Naive thymus-derived CD8-positive, alpha-beta T cell (primary cell): ENCODE measurements at regions not wholly inside any gene's neighbourhood (a gene's known extent, or its start where the extent isn't known, plus 50 kb on each side); places are given as distances from the start of the nearest gene placed in this dataset.
A peak's percentile ranks its signal among the peaks of the same experiment; 100 is the strongest.
"Not testable (repeated sequence)": the region's sequence is repeated elsewhere in the genome, so short reads cannot be mapped to it uniquely, and the experiment has no call there.

Source experiments
- ATAC-seq, 2 donors: fragments of 150-1000 bp; cut with Tn5 transposase in 1 of 2; sonication (Bioruptor Pico), chemical (Tn5 transposase) in 1 of 2; 1 replicate in 1 of 2; 2 replicates in 1 of 2; pipeline ENCODE4 v1.10.0; 2021; ENCODE audit warnings: mild to moderate bottlenecking in 2 of 2, moderate library complexity in 2 of 2
- POLR2A ChIA-PET: fragments of 350-600 bp; sonication (Branson Sonifier 250); formaldehyde crosslinking; loops from one replicate; lab custom pipeline; 2021; ENCODE audit warnings: antibody characterized with exemption; lab: Charles Lee
- DNase-seq, 10 donors: peaks; one replicate each; pipeline versions ENCODE4 v3.0.0 to v3.0.0-alpha.2; 2020 to 2022
- H3K27ac Mint-ChIP-seq, 10 donors: one replicate each; pipeline ENCODE4 v1.8.0; 2020 to 2022; ENCODE audit warnings: mild to moderate bottlenecking in 10 of 10, mixed read lengths in 10 of 10, moderate library complexity in 4 of 10, inconsistent platforms in 1 of 10
- H3K27me3 Mint-ChIP-seq, 5 donors: one replicate each; pipeline ENCODE4 v1.8.0; 2021 to 2022; ENCODE audit warnings: mixed read lengths in 5 of 5
- H3K36me3 Mint-ChIP-seq, 3 donors: one replicate each; pipeline ENCODE4 v1.8.0; 2020 to 2022; ENCODE audit warnings: mixed read lengths in 3 of 3, mild to moderate bottlenecking in 2 of 3, inconsistent platforms in 1 of 3
- H3K4me1 Mint-ChIP-seq, 4 donors: one replicate each; pipeline ENCODE4 v1.8.0; 2021 to 2022; ENCODE audit warnings: mixed read lengths in 4 of 4
- H3K4me3 Mint-ChIP-seq, 10 donors: one replicate each; pipeline ENCODE4 v1.8.0; 2020 to 2022; ENCODE audit warnings: mild to moderate bottlenecking in 10 of 10, mixed read lengths in 10 of 10, moderate library complexity in 6 of 10, inconsistent platforms in 1 of 10
- H3K9me3 Mint-ChIP-seq, 9 donors: one replicate each; pipeline ENCODE4 v1.8.0; 2020 to 2022; ENCODE audit warnings: mixed read lengths in 9 of 9, mild to moderate bottlenecking in 3 of 9, inconsistent platforms in 1 of 9, moderate library complexity in 1 of 9

GRCh38 chr2:239552213-239552926 lies 151.6 kb upstream of the HDAC4 start:
- Mint-ChIP-seq H3K36me3 (no peaks in the 10 kb centered on the region), H3K9me3 (no peaks in the 10 kb centered on the region), H3K4me1 (peaks cover 7 to 29% (median 20%) of the 10 kb centered on the region in 4 donors), H3K27ac (no peak overlapping the region), H3K27me3 (peaks cover 3 to 13% (median 7%) of the 10 kb centered on the region in 5 donors), H3K4me3 (no peak overlapping the region)
- POLR2A ChIA-PET = no interaction called here
- no peak for ATAC-seq
- DNase-seq = no peak

- peaks cover 3 to 13% (median 7%) of the 10 kb centered on the region in 5 donors for H3K27me3 Mint-ChIP-seq
- POLR2A ChIA-PET = no interaction called here
- H3K27ac Mint-ChIP-seq = no peak overlapping the region
- DNase-seq (peak in 1 of 10 donors; percentile 54), ATAC-seq (no peak)
- H3K36me3 Mint-ChIP-seq = no peaks in the 10 kb centered on the region
- H3K4me1 Mint-ChIP-seq = peaks cover 7 to 31% (median 21%) of the 10 kb centered on the region in 4 donors
- no peaks in the 10 kb centered on the region for H3K9me3 Mint-ChIP-seq
- no peak overlapping the region for H3K4me3 Mint-ChIP-seq
Observed at GRCh38 chr2:239551206-239551605, 150.4 kb upstream of the HDAC4 start.

- Mint-ChIP-seq H3K36me3 (no peaks in the 10 kb centered on the region), H3K27ac (no peak overlapping the region), H3K9me3 (no peaks in the 10 kb centered on the region), H3K4me1 (peaks cover 11 to 40% (median 27%) of the 10 kb centered on the region in 4 donors), H3K27me3 (peaks cover 3 to 15% (median 7%) of the 10 kb centered on the region in 5 donors), H3K4me3 (no peak overlapping the region)
- POLR2A ChIA-PET = no interaction called here
- ATAC-seq = no peak
- DNase-seq = no peak
Observed at GRCh38 chr2:239550357-239550756, 149.5 kb upstream of the HDAC4 start.

- Mint-ChIP-seq H3K27ac (no peak overlapping the region), H3K9me3 (no peaks in the 10 kb centered on the region), H3K27me3 (peaks cover 3 to 15% (median 7%) of the 10 kb centered on the region in 5 donors), H3K4me3 (no peak overlapping the region), H3K36me3 (no peaks in the 10 kb centered on the region), H3K4me1 (peaks cover 13 to 45% (median 33%) of the 10 kb centered on the region in 4 donors)
- POLR2A ChIA-PET = no interaction called here
- ATAC-seq (no peak), DNase-seq (peak in 1 of 10 donors; percentile 28)
Observed at GRCh38 chr2:239549711-239550255, 149.0 kb upstream of the HDAC4 start.

GRCh38 chr2:239548965-239549595 lies 148.3 kb upstream of the HDAC4 start:
- ATAC-seq (no peak), DNase-seq (no peak)
- POLR2A ChIA-PET = no interaction called here
- peaks cover 2 to 18% (median 7%) of the 10 kb centered on the region in 5 donors for H3K27me3 Mint-ChIP-seq
- H3K36me3 Mint-ChIP-seq = no peaks in the 10 kb centered on the region
- no peaks in the 10 kb centered on the region for H3K9me3 Mint-ChIP-seq
- peak overlapping the region in 1 of 10 donors; percentile 22 for H3K4me3 Mint-ChIP-seq
- H3K27ac Mint-ChIP-seq = peak overlapping the region in 2 of 10 donors; percentile 38 to 42
- peaks cover 13 to 47% (median 38%) of the 10 kb centered on the region in 4 donors for H3K4me1 Mint-ChIP-seq

GRCh38 chr2:239548451-239548871 lies 147.6 kb upstream of the HDAC4 start:
- peaks cover 2 to 18% (median 7%) of the 10 kb centered on the region in 5 donors for H3K27me3 Mint-ChIP-seq

GRCh38 chr2:239547140-239547539 lies 146.3 kb upstream of the HDAC4 start:
- Mint-ChIP-seq H3K4me1 (peaks cover 13 to 36% (median 32%) of the 10 kb centered on the region in 4 donors), H3K27me3 (peaks cover 2 to 18% (median 7%) of the 10 kb centered on the region in 5 donors)
- POLR2A ChIA-PET, H3K36me3 Mint-ChIP-seq, H3K4me3 Mint-ChIP-seq, ATAC-seq, DNase-seq, H3K27ac Mint-ChIP-seq, H3K9me3 Mint-ChIP-seq: not testable (repeated sequence)

More at GRCh38 chr2:239548451-239548871, 147.6 kb upstream of the HDAC4 start:
- DNase-seq (peak in 6 of 10 donors; percentile 3 to 52 (median 9)), ATAC-seq (peak; percentile 45 to 50)
- Mint-ChIP-seq H3K27ac (peak overlapping the region in 4 of 10 donors; percentile 25 to 41 (median 33)), H3K4me1 (peaks cover 13 to 44% (median 37%) of the 10 kb centered on the region in 4 donors), H3K9me3 (no peaks in the 10 kb centered on the region), H3K36me3 (no peaks in the 10 kb centered on the region), H3K4me3 (peak overlapping the region in 2 of 10 donors; percentile 26 to 55)
- POLR2A ChIA-PET = no interaction called here

- DNase-seq (peak in 1 of 10 donors; percentile 50), ATAC-seq (no peak)
- POLR2A ChIA-PET = no interaction called here
- peak overlapping the region in 1 of 10 donors; percentile 63 for H3K27ac Mint-ChIP-seq
- H3K27me3 Mint-ChIP-seq = peaks cover 2 to 18% (median 7%) of the 10 kb centered on the region in 5 donors
- no peaks in the 10 kb centered on the region for H3K36me3 Mint-ChIP-seq
- peak overlapping the region in 1 of 10 donors; percentile 54 for H3K4me3 Mint-ChIP-seq
- H3K9me3 Mint-ChIP-seq = peaks cover 0 to 3% (median 0%) of the 10 kb centered on the region in 9 donors
- peaks cover 13 to 36% (median 32%) of the 10 kb centered on the region in 4 donors for H3K4me1 Mint-ChIP-seq
Observed at GRCh38 chr2:239546541-239546940, 145.7 kb upstream of the HDAC4 start.

GRCh38 chr2:239545741-239546392 lies 145.0 kb upstream of the HDAC4 start:
- peak overlapping the region in 5 of 10 donors; percentile 8 to 56 (median 41) for H3K4me3 Mint-ChIP-seq
- H3K36me3 Mint-ChIP-seq = no peaks in the 10 kb centered on the region
- H3K4me1 Mint-ChIP-seq = peaks cover 13 to 36% (median 32%) of the 10 kb centered on the region in 4 donors

GRCh38 chr2:239544918-239545465 lies 144.2 kb upstream of the HDAC4 start:
- POLR2A ChIA-PET = no interaction called here

More at GRCh38 chr2:239545741-239546392, 145.0 kb upstream of the HDAC4 start:
- POLR2A ChIA-PET = no interaction called here
- Mint-ChIP-seq H3K27ac (peak overlapping the region in 2 of 10 donors; percentile 31 to 63), H3K9me3 (peaks cover 0 to 4% (median 0%) of the 10 kb centered on the region in 9 donors), H3K27me3 (peaks cover 2 to 18% (median 7%) of the 10 kb centered on the region in 5 donors)
- DNase-seq = peak in 1 of 10 donors; percentile 54
- ATAC-seq = no peak

GRCh38 chr2:239544143-239544917 lies 143.5 kb upstream of the HDAC4 start:
- Mint-ChIP-seq H3K9me3 (peaks cover 0 to 4% (median 0%) of the 10 kb centered on the region in 9 donors), H3K27me3 (peaks cover 0 to 14% (median 3%) of the 10 kb centered on the region in 5 donors), H3K4me3 (peak overlapping the region in 1 of 10 donors; percentile 60), H3K27ac (no peak overlapping the region), H3K36me3 (no peaks in the 10 kb centered on the region), H3K4me1 (peaks cover 11 to 36% (median 30%) of the 10 kb centered on the region in 4 donors)
- POLR2A ChIA-PET = no interaction called here
- ATAC-seq (no peak), DNase-seq (peak in 1 of 10 donors; percentile 21)

More at GRCh38 chr2:239544918-239545465, 144.2 kb upstream of the HDAC4 start:
- Mint-ChIP-seq H3K27ac (peak overlapping the region in 3 of 10 donors; percentile 22 to 80 (median 48)), H3K9me3 (peaks cover 0 to 4% (median 0%) of the 10 kb centered on the region in 9 donors), H3K36me3 (no peaks in the 10 kb centered on the region), H3K4me3 (peak overlapping the region in 4 of 10 donors; percentile 18 to 54 (median 38)), H3K4me1 (peaks cover 13 to 36% (median 32%) of the 10 kb centered on the region in 4 donors), H3K27me3 (peaks cover 2 to 18% (median 7%) of the 10 kb centered on the region in 5 donors)
- DNase-seq (peak in 7 of 10 donors; percentile 2 to 50 (median 22)), ATAC-seq (peak in 1 of 2 donors; percentile 89)
